ENCODE measurements at regions not wholly inside any gene's neighbourhood (a gene's known extent, or its start where the extent isn't known, plus 50 kb on each side); places are given as distances from the start of the nearest gene placed in this dataset.

DNA sequence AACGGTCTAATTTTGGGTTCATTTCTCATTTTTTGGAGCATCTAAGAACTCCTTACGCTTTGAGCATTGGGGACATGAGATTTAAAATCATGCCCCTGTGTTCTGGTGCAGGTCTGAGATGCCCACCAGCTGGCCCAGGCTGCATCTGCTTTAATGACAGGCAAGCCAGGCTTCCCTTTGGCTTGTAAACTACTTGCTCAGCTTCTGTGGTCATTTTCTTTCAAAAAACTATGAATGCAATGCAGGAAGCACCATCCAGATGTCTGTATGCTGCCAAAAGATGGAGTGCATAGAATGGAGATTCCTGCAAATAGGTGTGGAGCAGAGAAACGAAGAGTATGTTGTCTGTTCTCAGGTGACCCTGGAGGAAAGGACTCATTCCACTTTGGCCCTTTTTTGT, 399.9 kb upstream of the ADAMTSL1 start:
- no peak for DNase-seq (ENCODE audit: low spot score)

DNA sequence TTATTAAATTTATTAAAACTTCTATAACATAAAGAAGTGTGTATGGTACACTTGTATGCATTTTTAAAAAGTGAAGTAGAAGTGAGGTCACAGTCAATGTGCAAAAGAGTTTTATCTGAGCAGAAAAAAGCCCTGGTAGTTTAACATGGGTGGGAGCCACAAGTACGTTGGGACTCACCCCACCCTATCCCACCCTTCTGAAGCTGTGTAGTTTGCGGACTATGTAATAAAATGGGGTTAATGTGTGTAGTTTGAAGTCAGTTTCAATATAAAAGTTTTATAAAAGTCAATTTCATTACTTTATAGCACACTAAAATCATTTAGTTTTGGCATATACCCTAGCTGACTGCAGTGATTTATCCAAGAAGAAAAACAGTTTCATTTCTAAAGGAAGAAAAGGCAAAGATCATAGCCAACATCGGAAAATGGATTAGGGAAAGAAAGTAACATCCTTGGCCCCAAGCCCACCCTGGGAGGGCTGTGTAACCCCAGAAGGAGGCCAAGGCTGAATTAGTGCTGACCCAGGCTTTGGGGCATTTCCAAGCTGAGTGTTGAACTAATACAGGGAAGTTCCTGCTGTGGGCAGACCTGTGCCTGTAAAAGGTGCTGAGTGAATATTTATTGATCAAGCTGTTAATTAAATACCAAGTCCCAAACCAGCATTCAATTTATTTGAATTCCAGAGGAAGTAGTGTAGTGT, 398.6 kb upstream of the ADAMTSL1 start:
- DNase-seq (ENCODE audit: low spot score) = no peak

DNA sequence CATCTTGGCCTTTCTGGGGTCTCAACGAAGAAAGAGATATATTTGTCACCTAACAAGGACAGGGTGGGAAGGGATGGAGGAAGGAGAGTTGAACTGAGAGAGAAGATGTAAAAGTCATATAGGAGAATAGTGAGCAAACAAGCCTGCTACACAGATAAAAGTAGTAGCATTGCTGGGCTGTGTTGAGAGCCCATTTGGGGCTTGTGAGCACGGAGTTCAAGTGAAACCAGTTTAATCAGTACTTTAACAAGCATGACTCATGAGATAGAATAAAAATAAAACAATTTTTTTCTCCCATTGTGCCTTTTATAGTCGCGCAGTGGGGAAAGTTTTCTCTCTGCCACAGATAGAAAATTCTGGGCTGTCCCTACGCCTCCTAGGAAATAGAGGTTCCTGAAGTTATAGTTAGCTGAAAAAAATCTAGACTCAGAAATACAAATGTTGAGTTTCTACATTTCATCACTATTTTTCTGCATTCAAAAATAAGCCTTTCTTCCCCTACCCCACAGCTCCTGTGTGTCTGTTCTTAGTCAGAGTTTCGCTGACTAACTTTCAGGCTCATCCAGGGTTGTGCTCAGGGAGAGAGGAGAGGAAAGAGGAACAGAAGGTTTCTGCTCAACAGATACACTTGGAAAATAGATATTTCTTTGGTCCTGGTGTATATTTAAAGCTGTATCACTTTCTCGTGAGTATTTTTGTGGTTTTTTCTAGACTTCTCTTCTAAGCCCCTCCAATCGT, 395.8 kb upstream of the ADAMTSL1 start:
- no peak for DNase-seq (ENCODE audit: low spot score)

DNA sequence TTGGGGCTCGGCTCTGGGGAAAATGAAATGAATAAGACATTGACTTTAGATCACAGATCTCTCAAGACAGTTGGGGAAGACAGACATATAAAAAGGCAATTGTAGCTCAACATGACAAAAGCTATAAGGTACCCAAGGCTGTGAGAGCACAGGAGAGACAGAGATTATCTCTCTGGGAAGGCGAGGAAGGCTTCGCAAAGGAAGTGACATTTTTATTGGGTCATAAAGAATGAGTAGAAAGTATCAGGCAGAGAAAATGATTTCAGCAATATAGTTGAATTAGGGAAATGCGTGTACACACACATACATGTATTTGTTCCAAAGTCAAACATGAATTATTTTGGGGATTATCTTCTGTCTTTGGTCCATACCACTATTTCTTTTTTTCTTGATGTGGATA, 381.8 kb upstream of the ADAMTSL1 start:
- DNase-seq (ENCODE audit: low spot score) = no peak

DNA sequence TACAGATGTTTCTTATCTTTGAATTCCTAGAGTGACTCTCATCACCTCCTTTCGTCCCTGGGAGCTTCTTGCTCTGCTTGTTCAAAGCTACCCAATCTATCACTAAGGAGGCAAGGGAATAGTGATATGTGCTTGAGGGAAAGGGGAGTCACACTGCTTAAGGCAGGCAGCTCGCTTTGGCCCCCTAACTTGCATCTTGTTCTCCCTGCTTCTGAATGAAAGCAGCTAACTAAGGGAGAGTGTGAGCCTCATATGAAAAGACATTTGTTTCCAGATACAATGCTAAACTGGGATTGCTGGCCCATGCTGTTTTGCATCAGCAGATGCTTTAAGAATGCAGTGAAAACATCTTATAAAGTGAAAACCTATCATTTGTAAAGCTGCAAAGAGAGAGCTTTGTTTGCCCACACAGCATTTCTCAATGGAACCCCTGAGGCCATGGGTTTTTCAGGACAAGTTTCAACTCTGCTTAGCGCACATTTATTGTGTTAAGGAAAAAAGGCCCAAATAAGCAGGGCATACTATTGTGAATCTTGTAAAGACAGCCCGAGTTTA, 367.9 kb upstream of the ADAMTSL1 start:
- DNase-seq (ENCODE audit: low spot score) = no peak

DNA sequence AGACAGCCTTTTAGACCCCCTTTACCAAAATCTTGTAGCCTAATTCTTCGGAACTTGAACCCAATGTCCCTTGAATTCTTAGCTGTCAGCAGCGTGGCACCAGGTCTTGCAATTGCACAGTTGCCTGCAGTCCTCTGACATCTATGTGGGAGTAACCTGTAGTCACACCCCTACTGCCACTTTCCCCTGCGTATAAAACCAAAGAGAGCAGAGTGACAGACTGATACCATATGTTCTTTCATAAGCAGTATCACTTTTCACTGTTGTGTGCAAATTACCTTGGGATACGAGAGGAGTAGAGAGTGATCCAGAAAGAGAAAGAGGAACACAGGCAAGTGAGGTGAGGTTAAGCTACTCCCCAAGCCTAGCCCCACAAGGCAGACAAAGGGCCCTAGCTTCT, 364.3 kb upstream of the ADAMTSL1 start:
- no peak for DNase-seq (ENCODE audit: low spot score)

DNA sequence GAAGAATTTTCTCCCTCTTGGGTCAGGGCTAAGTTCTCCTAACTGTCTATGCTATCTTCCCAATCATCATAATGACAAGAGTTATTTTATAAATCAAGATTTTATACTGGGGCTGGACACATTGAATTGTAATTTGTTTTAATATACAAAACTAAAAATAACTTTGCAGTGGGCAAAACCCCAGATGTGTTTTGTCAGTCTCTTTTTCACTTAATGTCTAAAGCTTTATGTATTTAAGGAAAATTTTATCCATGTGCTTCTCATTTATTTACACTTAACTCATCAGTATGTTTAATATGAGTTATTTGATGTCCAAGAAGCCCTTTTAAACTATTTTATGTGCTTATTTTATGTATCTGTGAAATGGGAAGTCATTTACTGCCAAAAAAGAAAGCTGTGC, 362.8 kb upstream of the ADAMTSL1 start:
- DNase-seq (ENCODE audit: low spot score) = no peak

DNA sequence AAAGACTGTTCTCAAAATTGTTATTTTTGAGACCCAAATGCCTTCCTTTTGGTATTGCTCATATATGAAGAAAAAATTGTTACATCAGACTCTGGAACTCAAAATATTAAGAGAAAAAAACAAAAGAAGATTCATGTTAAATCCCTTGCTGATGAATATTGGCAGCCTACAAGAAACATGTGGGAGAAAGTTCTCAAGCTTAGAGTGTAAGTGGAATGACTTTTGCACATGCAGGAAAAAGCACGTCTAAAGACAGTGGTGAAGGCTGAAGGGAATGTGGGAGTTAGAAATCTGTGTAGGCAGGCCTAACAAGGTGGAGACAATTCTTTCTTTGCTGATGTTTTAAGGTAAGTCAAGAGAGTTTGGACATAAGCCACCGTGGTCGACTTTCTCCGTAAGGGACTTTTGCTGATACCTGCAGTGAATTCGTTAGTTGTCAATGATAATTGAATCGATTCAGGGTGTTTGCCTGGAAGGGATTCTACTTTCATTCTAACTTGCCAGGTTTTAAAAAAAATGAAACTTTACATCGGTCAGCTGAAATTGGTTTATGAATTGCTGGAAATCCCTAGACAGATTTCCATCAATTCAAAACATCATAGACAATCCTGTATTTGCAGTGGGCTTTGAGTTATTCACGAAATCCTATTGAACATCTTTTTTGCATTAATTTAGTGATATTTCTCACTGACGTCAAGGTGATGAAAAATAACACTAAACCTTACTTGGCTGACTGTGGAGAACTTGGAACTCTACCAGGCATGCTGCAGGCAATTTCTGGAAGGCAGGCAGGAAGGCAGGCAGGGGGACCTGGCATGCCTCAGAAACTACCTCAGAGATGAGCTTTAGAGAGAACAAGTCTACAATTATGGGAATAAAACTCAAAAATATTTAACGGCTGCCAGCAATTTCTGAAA, 359.1 kb upstream of the ADAMTSL1 start:
- DNase-seq (ENCODE audit: low spot score) = no peak

DNA sequence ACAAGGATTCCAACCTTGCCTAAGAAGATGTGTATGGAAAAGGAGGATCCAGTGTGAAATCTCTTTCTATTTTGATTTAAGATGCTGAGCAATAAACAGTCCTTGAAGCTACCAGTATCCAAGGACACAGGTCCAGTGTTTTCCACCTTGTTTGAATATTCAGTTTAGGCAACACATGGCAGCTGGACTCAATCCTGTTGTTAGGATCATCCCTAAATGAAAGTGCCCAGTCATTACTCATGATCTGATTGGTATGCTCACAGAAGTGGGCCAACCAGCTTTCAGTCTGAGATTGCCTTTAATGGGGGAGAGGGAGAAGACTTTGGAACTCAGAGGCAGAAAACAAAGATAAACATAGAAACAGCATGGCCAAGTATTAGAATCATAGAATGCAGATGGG, 355.7 kb upstream of the ADAMTSL1 start:
- DNase-seq (ENCODE audit: low spot score) = no peak

DNA sequence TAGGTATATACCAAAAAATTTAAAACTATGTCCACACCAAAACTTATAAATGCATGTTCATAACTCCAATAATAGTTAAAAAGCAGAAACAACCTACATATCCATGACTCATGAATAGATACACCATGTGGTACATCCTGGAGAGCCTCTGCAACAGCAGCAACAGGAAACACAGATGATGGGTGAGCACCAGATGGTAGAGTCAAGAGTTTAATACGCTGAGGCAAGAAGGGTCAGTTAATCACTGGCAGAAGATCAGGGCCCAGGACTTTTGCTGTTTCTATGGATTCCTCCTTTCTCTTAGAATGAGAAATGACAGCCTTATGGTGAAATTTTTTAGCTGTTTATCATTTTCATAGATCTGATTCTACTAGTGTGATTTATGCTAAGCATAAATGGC, 351.8 kb upstream of the ADAMTSL1 start:
- no peak for DNase-seq (ENCODE audit: low spot score)

DNA sequence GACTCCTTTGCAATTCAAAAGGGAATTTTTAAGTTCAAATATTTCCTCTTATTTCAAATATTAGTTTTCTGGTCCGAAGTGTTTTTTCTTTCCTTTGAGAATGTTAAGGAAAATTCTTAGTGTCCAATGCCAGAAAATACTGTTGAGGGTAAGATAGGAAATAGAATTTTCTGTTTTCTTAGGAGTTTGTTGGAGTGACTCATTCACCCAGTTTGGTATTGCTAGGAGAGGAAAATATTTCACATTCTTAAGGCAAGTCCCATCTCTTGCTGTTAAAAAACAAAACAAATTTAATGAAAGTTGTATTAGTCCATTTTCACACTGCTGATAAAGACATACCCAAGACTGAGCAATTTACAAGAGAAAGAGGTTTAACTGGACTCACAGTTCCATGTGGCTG, 349.2 kb upstream of the ADAMTSL1 start:
- no peak for DNase-seq (ENCODE audit: low spot score)

DNA sequence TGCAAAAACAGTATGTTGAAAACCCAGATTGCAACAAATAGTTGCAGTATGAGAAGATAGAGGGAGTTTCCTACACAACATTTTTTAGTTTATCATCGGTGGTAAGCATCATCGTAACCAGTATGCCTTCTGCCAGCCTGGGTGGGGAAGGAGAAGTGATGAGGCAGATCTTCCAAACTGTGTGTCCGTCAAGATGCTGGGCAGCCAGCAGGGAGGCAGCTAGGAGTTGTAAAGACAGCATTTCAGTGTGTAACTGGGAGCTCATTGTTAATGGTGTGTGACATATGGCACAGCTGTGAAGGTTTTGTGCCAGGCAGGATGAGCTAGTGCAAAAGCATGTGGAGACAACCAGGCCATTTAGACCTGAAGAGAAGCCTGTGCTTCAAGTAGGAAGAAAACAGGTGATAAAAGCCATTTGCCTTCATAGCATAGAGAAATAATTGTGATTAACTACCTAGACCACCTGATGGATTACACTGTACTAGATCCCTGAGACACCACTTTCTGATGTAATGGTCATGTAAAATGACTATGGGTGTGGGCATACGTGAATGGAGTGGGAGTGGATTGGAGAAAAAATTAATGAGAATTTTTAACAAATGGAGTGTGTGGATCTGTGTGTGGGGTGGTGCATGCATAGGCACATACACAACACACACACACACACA, 347.0 kb upstream of the ADAMTSL1 start:
- DNase-seq (ENCODE audit: low spot score) = no peak

DNA sequence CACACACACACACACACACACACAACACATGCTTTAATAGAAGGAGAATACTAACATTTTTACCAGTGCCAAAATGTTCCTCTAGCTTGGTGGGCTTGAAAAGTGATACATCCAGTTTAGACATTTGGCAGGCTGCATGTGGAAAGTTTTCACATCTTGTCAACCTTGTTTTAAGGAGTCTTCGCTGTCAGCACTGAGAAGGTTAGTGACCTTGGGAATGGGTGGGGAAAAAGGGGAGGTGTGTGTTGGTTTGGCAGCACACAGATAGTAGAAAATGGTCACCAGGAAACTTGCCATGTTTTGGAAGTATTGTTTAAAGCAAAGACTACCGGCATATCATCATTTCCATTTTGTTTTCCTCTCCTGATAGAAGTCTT, 346.5 kb upstream of the ADAMTSL1 start:
- no peak for DNase-seq (ENCODE audit: low spot score)

DNA sequence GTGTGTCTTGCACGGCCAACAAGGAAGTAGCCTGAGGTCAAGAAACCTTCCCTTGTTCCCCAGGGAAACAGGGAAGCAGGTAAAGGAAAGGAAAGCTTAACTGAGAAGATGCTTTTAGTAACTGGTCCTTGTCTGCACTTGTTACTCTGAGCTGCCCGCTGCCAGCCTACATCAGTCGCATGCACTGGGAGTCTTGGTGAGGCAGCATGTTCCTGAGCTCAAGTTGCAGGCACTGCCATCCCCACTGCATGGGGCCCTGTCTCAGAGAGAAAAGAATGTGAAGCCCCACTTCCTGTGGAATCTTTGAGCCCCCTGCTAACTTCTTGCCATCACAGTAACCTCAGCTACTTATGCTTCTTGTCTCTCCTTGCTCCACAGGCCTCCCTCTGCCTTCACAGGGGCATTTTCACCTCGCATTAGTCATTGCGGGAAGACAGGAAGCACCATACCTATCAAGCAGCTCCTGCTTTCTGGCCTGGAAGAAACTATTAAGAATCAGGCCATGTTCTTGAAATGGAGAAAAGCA, 344.1 kb upstream of the ADAMTSL1 start:
- DNase-seq (ENCODE audit: low spot score) = no peak

DNA sequence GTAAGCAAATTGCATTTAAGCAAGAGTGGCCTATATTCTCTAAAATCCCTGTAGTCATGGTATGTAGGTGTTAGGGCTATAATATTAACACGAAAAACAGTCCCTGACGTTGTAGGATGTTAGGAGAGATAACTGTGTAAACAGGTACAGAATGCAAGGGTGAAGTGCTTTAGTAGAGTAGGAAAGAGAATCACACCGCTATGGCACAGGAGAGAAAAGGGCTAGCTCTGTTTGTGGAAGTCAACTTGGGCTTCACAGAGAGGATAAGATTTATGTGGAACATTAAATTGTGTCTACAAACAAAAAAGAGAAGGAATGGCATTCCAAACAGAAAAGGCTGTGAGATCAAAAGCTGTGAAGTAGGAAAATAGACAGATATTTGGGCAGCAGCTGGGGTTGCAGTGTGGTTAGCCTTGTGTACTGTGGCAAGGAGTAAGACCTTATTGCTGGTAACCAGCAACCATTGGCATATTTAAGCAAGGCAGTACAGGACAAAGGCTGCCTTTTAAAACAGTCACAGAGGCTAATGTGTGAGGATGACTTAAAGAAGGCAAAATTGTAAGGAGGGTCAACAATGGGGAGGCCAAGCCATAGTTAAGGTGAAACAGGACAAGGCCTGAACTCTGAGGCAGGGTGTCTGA, 337.5 kb upstream of the ADAMTSL1 start:
- DNase-seq (ENCODE audit: low spot score) = no peak

DNA sequence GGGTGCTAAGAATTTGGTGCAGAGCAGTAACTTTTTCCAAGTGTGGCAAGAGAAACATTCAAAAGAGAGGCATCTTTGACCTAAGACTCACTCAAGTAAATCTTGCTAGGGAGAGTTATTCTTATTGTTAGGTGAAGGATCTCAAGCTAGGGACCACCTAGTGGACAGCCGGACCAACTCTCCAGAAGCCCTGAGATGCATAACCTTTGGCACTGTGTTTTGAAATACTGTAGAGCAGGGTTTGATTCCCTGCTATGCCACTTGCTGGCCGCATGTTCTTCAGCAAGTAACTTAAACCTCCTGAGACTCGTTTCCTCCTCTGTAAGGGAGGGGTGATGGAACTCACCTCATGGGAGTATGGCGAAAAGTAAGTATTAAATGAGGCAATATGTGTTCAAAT, 336.1 kb upstream of the ADAMTSL1 start:
- no peak for DNase-seq (ENCODE audit: low spot score)

DNA sequence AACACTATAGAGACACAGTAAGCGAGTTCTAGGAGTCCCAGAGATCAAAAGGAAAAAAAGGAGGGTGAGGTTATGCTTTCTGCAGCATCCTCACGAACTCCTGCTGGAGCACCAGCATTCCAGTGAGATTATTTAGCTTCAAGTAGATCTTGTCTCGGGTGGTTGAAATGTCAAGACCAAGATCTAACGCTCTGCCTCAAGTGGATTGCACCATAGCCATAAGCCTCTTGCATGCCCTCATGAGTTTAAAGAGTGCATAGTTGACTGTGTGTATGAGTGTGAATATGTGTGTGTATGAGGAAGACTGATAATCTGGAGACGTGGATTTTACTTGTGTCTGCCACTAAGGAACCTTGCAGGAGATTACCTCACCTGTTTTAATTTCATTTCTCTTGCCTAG, 335.3 kb upstream of the ADAMTSL1 start:
- no peak for DNase-seq (ENCODE audit: low spot score)

DNA sequence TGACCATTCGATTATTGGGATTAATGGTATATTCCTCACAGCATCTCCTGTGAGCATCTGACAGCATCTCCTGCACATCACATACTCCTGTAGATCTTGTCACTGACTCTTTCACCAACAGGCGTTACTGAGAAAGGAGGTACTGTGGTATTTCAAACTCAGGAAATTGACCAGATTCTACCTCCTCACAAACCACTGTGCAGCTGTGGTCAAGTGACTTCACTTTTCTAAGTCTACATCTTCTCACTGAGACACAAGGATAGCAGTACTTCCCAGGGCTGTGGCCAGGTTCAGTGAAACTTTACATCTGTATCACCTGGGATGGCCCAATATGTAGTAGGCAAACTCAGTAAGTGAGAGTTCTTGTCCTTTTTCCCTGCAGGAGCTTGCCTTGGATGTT, 332.3 kb upstream of the ADAMTSL1 start:
- DNase-seq (ENCODE audit: low spot score) = no peak

DNA sequence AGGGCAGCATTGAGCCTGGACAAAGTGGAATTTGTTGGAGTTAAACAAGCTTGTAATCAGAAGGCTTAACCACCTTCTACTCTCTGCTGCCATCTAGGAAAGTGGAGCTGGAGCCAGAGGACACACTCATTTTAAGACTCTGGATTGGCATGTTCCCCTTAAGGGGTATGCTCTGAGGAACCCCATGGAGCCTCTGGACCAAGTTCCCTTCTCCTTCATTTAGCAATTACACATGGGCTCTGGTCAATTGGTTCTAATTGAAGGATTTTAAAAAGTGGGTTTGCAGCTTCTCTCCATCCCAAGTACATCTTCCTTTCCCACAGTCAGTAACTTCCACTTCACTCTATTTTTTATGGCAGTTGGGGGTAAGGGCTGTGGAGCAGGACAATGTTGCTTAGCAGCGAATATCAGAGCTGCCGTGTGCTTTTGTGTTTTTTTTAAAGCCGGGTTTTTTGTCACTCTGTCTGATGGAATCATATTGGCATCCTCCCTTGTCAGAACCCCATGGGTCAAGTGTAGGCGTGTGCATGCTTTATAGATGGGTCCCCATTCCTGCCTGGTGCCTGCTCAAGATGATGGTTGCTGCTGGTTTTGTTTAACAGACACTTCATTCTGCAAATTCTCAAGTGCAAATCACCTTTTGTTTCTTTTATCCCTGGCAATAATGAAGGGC, 330.7 kb upstream of the ADAMTSL1 start:
- DNase-seq (ENCODE audit: low spot score) = no peak

DNA sequence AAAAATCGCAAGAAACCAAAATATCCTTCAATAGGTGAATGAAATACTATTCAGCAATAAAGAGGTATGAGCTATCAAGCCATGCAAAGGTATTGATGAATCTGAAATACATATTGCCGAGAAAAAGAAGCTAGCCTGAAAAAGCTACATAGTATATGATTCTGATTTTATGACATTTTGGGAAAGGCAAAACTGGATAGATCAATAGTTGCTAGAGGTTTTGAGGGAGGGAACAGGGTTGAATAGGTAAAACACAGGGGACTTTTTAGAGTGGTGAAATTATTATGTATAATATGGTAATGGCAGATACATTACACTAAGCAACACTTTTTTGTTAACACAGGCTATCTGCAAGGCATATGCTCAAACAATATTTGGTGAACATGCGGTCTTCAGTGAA, 327.6 kb upstream of the ADAMTSL1 start:
- no peak for DNase-seq (ENCODE audit: low spot score)

All from CD4-positive, alpha-beta T cell treated with Interleukin-15 for 4 hours (primary cell).